ENCODE measurements at regions not wholly inside any gene's neighbourhood (a gene's known extent, or its start where the extent isn't known, plus 50 kb on each side); places are given as distances from the start of the nearest gene placed in this dataset.
"Not testable (repeated sequence)": the region's sequence is repeated elsewhere in the genome, so short reads cannot be mapped to it uniquely, and the experiment has no call there.

DNA sequence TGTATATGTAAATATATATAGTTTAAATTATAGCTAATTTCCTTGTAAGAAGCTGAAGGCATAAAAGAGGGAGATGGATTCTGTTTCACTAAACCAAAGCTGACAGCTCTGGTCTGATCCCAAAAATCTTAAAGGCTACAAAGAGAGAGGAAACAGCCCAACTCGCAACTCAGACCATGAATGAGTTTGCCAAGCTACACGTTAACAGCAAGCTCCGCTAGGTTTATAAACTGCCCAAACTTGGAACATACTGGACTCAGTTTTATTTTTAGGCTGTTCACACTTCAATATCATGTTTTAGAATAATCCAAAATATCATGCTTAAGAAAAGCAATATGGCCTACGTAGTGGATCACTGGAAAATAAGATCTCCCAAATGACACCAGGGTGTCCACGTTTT, 318.3 kb upstream of the RPS23 start:
- no peak for DNase-seq

DNA sequence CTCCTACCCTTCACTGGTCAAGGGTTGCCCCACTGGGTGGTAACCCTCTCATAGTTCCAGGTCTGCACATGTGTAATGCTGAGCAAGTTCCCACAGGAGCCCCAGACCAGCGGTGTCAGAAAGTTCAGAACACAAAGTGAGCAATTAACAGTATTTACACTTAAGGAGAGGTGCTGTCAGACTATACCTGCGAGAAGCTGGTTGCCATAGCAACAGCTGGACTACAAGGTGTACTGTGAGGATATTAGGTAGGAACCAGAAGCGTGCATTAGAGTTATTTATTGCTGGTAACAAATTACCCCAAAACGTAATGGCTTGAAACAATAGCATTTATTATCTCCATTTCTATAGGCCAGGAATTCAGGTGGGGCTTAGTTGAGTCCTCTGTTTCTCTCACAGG, 317.0 kb upstream of the RPS23 start:
- no peak for DNase-seq

GRCh38 chr5:82594097-82594496, 315.9 kb upstream of the RPS23 start:
- no peak for DNase-seq

DNA sequence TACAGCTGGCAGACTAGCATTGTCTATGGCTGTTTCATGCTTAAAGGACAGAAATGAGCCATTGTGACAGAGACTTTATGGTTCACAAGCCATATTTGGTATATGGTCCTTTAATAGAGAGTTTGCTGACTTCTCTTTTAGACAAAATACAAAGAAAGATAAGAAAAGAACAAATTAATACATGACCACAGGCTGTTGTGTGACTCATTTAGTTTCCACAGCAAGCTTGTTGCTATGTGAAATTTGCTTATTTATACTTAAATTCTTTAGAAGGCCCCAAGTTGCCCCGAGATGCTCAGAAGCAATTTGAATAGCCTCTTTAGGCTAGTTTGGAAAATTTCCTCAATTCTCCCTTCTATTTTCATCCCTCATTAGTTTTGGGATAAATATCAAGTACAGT, 315.3 kb upstream of the RPS23 start:
- no peak for DNase-seq

DNA sequence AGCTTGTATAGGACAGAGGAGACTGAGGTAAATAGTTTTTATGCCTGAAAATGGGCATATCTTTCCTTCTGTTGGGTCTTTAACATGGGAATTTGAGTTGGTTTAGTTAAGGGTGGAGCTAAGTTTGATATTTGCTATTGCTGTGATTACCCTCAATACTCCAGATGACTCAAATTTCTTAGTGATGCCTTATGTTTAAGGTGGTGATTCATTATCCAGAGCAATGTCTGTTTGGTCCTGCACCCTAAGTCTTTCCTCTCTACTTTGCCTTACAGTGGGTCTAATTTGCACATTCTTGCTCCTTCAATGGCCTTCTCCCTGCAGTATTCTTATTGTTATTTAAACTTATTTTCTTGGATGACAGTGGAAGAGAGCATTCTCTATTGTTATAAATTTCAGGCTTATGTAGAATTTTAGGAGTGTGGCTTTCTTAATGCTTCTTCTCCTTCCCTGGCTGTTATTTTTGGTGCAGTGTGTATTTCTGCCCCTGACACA, 312.9 kb upstream of the RPS23 start:
- no peak for DNase-seq

GRCh38 chr5:82590112-82590511, 312.0 kb upstream of the RPS23 start:
- no peak for DNase-seq

GRCh38 chr5:82586661-82587310, 308.6 kb upstream of the RPS23 start:
- DNase-seq = no peak

GRCh38 chr5:82586181-82586580, 308.0 kb upstream of the RPS23 start:
- DNase-seq = no peak

DNA sequence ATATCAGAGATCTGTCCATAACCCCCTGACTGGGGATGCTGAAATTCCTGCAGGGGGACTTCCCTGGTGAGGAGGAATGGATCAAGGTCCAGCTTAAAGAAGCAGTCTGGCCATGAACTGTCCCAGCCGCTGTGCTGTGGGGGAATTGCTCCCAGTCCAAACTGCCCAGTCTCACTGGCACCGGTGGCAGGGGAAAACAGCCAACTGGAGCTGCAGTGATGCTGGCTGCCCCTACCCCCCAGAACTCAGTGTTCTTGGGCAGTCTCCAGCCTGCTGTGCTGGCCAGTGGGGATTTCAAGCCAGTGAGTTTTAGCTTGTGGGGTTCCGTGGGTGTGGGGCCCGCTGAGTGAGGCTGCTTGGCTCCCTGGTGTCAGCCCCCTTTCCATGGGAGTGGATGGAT, 306.5 kb upstream of the RPS23 start:
- no peak for DNase-seq

- DNase-seq = not testable (repeated sequence)
Measured at GRCh38 chr5:82583331-82583730, 305.2 kb upstream of the RPS23 start.

DNA sequence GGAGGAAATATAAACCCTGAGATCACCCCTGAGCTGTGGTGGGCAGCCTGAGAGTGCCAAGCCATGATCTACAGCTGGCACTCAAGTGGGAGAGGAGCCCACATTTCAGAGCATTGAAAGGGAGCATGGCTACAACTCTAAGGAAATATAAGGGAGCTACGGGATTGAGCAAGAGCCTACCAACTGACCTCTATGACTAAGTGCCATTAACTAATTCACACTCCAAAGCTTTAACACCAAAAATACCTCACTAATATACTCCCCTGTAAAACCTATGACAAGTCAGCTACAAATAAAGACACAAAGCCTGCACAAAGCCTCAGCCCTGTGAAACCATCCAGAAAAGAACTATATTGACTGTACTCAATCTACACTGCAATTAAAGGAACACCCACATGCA, 286.8 kb upstream of the RPS23 start:
- DNase-seq = no peak

GRCh38 chr5:82563745-82564144, 285.6 kb upstream of the RPS23 start:
- no peak for DNase-seq

DNA sequence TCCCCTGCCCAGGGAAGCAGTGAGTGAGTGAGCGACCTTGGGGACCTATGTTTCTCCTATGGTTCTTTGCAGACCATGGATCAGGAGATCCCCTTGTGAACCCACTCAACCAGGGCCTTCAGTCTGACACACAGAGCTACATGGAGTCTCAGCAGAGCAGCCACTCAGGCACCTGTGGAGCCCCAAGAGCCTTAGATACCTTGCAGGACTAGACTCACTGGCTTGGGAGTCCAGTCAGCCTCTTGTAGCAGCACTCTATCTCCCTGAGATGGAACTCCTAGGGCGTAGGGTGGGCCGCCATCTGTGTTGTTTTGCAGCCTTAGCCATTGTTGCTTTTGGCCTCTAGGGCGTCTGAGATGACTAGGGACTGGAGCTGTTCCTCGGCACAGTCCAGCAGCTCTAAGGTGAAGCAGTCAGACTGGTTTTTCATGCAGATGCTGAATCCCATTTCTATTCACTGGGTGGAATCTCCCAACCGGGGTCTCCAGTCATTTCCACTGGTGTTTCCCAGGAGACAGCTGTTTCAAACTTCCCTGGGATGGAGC, 284.6 kb upstream of the RPS23 start:
- DNase-seq = no peak

DNA sequence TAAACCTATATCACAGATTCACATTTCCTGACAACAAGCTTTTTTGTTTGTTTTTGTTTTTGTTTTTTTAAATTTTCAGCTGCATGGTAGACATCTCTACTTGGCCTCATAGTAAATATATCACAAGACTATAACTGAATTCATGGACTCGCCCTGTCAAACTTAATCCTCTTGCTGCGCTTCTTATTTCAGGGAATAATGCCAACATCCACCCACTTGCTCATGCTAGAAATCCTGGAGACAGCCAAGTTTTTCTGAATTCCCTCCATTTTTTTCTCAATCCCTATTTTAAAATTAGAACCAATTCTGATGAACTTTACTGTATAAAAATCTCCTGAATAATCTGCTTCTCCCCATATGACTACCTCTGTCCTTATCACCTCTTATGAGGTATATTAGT, 283.6 kb upstream of the RPS23 start:
- DNase-seq = no peak

DNA sequence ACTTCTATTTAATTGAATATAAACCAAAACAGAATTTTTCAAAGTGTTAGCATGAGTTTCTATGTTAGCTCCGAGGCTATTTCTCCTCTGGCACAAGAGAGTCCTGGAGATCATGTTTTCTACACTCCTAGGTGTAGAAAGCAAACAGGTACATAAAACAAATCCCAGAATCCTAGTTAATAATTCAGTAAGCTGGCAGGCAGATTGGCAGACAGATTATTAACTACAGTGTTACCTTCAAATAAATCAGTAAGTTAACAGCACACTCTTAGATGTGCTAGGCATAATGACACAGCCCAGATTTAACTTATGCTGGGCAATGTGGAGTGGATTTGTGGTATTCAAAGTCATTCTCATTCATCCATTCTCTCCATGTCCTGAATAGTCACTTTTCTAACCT, 282.8 kb upstream of the RPS23 start:
- no peak for DNase-seq

DNA sequence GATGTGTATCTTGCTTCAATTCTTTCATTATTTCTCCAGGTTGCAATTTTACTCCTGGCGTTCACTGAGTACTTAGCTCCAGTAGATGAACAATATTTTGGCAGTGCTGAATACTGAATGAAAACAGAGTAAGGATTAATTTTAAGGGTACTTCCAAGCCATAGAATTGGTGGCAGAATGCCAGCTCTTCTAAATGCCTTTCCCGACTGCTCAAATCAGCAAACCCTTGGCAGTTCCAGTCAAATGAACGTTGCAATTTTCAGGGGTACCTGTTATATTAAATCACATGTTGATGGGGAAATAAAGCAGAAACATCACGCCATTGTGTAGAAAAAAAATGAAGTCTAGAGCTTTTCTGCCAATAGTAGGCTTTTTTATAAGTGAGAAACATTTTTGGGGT, 282.4 kb upstream of the RPS23 start:
- no peak for DNase-seq

DNA sequence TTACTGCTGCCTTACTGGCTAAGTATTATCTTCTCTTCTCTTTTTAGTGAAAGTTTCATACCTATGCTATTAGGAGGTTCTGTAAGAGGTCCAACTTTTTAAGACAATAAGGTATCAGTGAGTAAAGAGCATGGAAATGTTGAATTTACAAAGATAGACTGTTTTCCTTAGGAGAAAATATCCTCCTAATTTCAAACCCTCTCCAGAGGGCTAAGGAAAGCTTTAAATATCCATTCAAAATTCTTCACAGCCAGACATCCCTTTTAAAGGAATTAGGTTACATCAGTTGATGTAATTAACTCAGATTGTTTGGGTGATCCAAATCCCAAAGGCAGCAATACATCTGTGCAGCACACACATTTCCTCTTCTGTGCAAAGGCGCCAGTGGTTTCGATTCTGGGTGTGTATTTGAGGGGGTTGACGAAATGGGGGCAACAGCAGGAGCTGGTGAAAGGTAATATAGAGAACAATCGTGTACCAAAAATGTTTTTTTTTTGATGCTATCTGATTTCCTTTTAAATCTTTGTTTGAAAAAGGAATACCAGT, 273.8 kb upstream of the RPS23 start:
- no peak for DNase-seq

GRCh38 chr5:82551192-82551591, 273.0 kb upstream of the RPS23 start:
- DNase-seq = no peak

DNA sequence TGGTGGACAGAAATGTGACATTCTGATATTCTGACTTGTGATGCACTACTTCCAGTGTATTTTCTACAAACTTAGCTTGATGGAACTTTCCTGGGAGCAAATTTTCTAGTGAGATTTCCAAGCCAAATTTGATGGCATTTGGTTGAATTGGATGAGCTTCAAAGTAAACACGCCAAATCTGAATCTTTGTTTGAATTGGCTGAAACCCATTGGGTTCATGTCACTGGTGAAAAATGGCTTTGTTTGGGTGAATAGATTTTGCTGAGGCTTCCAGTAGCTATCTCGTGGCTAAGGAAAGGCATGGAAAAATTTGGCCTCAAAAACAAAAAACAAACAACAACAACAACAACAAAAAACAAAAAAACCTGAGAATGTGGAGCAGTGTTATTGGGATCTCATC, 271.1 kb upstream of the RPS23 start:
- no peak for DNase-seq

DNA sequence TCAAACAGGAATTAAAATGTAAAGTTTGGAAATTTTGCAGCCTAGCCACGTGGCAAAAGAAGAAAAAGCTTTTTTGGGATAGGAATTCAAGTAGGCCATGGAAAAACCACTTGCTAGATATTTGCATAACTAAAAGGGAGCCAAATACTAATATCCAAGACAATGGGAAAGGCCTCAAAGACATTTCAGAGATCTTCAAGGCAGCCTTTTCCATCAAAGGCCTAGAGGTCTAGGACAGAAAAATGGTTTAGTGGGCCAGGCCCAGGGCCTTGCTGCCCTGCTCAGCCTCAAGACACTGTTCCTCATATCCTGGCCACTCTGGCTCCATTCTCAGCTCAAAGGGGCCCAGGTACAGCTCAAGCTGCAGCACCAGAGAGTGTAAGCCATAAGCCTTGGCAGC, 265.9 kb upstream of the RPS23 start:
- no peak for DNase-seq

DNA sequence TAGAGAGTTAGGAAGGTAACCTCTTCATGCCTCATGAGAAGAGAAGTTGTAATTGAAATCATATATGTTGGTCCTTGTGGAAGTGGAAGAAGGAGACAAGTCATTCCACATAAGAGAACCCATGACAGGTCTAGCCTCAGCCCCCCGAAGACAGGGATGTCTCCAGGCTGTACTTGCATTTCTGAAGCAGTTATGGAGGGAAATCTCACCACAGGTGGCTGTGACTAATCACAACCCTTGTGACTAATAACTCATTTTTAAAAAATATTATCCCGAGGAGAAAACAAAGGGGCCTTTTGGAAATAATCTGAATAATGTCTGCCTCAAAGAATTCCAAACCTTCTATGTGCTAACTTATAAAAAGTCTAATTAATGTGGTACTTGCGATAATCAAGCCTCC, 262.1 kb upstream of the RPS23 start:
- DNase-seq = no peak

GRCh38 chr5:82538339-82539034, 260.3 kb upstream of the RPS23 start:
- no peak for DNase-seq

DNA sequence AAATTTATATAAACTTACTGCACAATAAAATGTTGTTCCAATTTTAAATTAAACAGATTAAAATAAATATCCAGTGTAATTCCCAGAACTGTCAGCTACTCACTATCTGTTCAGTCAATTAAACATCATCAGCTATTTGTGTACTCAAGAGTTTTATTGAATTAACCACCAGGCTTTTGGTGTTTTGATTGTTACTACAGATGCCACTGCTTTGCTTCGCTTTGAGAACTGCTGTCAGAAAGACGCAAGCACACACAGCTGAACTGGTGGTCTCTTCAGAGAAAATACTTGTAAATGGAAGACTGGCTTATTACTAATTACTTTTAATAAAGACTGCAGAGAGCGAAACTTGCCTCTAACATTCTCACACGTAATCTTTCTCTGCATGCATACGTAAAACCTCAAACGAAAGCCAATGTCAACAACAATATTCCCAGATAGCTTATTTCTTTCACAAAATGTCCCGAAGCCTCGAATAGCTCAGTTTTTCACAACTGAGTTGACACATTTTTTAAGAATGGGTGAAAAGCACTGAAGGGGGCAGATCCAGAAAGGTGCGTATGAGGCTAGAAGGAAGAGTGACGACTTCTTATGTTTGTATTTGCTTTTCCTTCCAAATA, 259.6 kb upstream of the RPS23 start:
- no peak for DNase-seq

DNA sequence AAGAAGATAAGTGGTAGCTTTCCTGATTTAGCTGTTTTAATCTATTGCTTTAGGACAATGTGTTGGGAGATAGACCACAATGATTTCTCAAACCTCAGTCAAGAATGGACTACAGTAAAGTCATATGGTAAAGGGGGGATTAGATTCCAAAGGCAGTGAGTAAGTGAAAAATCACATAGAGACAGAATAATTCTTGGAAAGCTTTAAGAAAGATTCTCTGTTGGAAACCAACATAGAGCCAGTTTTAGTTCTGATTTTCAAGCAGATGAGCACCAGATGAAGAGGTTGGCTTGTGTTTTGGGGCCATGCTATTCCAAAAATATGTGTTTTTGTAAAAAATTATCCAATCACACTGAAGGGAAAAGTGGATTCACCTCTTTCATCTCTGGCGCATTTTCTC, 256.8 kb upstream of the RPS23 start:
- no peak for DNase-seq
